B cell (primary cell): ENCODE measurements at regions not wholly inside any gene's neighbourhood (a gene's known extent, or its start where the extent isn't known, plus 50 kb on each side); places are given as distances from the start of the nearest gene placed in this dataset.

ENCODE experiments used
- ATAC-seq: fragments of 200-7000 bp; cut with Tn5 transposase; one replicate; pipeline ENCODE4 v1.10.0; 2021; ENCODE audit warnings: low read depth, mild to moderate bottlenecking, moderate number of reproducible peaks, moderate library complexity
- CTCF ChIA-PET: fragments of 350-600 bp; sonication (Branson Sonifier 250); formaldehyde crosslinking; loops from one replicate; lab custom pipeline; 2021; ENCODE audit warnings: antibody characterized with exemption, inconsistent platforms; lab: Charles Lee
- POLR2A ChIA-PET: fragments of 350-600 bp; sonication (Branson Sonifier 250); formaldehyde crosslinking; loops from one replicate; lab custom pipeline; 2021; ENCODE audit warnings: antibody characterized with exemption; lab: Charles Lee
- DNase-seq: peaks from one replicate; pipeline ENCODE4 v3.0.0; 2013
- H2AFZ ChIP-seq: 2 replicates; pipeline ENCODE4 v1.6.1; 2012; ENCODE audit warnings: mild to moderate bottlenecking, low read depth, low read length; ENCODE audit not compliant: insufficient read depth, poor library complexity, severe bottlenecking
- H3K27ac ChIP-seq, 2 donors: 1 replicate in 1 of 2; 2 replicates in 1 of 2; pipeline ENCODE4 v1.5.1; 2012 to 2013; ENCODE audit warnings: low read length in 2 of 2, mild to moderate bottlenecking in 2 of 2, moderate library complexity in 1 of 2
- H3K27me3 ChIP-seq, 4 experiments: fragments of 200-600 bp in 1 of 4; sonication (generic) in 1 of 4; replicated peaks in 1 of 4; 1 replicate in 2 of 4; 2 replicates in 2 of 4; pipeline versions ENCODE4 v1.6.1 to v1.7.0; 2013 to 2016; ENCODE audit warnings: low read length in 3 of 4, mild to moderate bottlenecking in 2 of 4, mixed read lengths in 1 of 4, moderate library complexity in 1 of 4; ENCODE audit not compliant: insufficient read depth in 4 of 4, control insufficient read depth in 3 of 4; ENCODE audit errors: control extremely low read depth in 1 of 4
- H3K36me3 ChIP-seq, 2 experiments: replicated peaks in 1 of 2; 1 replicate in 1 of 2; 2 replicates in 1 of 2; pipeline versions ENCODE4 v1.6.1 to v1.7.1; 2013; ENCODE audit warnings: low read length in 1 of 2; ENCODE audit not compliant: insufficient read depth in 2 of 2, control insufficient read depth in 1 of 2; ENCODE audit errors: control extremely low read depth in 1 of 2, extremely low read depth in 1 of 2
- H3K4me1 ChIP-seq, 2 donors: fragments of 200-600 bp in 1 of 2; sonication (generic) in 1 of 2; 1 replicate in 1 of 2; 2 replicates in 1 of 2; pipeline versions ENCODE4 v1.5.1 to v1.6.1; 2013 to 2017; ENCODE audit warnings: low read length in 2 of 2; ENCODE audit not compliant: control insufficient read depth in 2 of 2, insufficient read depth in 2 of 2
- H3K4me2 ChIP-seq: replicated peaks from 2 replicates; pipeline ENCODE3; 2012; ENCODE audit warnings: mild to moderate bottlenecking, low read depth, low read length; ENCODE audit not compliant: poor library complexity, severe bottlenecking
- H3K4me3 ChIP-seq, 5 experiments: fragments of 200-600 bp in 1 of 5; sonication (generic) in 1 of 5; 1 replicate in 3 of 5; 2 replicates in 2 of 5; pipeline versions ENCODE4 v1.5.1 to v1.7.0; 2011 to 2016; ENCODE audit warnings: low read length in 4 of 5, mild to moderate bottlenecking in 4 of 5, low read depth in 2 of 5, control low read depth in 1 of 5, moderate library complexity in 1 of 5; ENCODE audit not compliant: insufficient read depth in 1 of 5; ENCODE audit errors: control extremely low read depth in 1 of 5, extremely low read depth in 1 of 5
- H3K79me2 ChIP-seq: fragments of 200-600 bp; sonication (generic); one replicate; pipeline ENCODE4 v1.6.0; 2016; ENCODE audit warnings: low read length; ENCODE audit not compliant: control insufficient read depth, insufficient read depth
- H3K9ac ChIP-seq: fragments of 200-600 bp; sonication (generic); 2 replicates; pipeline ENCODE4 v1.6.1; 2017; ENCODE audit warnings: mild to moderate bottlenecking, low read length, moderate library complexity
- H3K9me3 ChIP-seq, 3 donors: one replicate each; pipeline versions ENCODE4 v1.6.1 to v1.7.1; 2013; ENCODE audit warnings: low read length in 2 of 3; ENCODE audit not compliant: control insufficient read depth in 2 of 3, insufficient read depth in 1 of 3; ENCODE audit errors: control extremely low read depth in 1 of 3
- H4K20me1 ChIP-seq: 2 replicates; pipeline ENCODE4 v1.6.0; 2012; ENCODE audit warnings: mild to moderate bottlenecking, low read length; ENCODE audit not compliant: insufficient read depth, control insufficient read depth, poor library complexity, severe bottlenecking
- H3K27ac Mint-ChIP-seq: one replicate; pipeline ENCODE4 v1.8.0; 2021; ENCODE audit warnings: mixed read lengths
- H3K27me3 Mint-ChIP-seq: one replicate; pipeline ENCODE4 v1.8.0; 2021; ENCODE audit warnings: mixed read lengths
- H3K4me1 Mint-ChIP-seq: one replicate; pipeline ENCODE4 v1.8.0; 2021; ENCODE audit warnings: mixed read lengths
- H3K4me3 Mint-ChIP-seq: one replicate; pipeline ENCODE4 v1.8.0; 2021; ENCODE audit warnings: mixed read lengths
- H3K9me3 Mint-ChIP-seq: one replicate; pipeline ENCODE4 v1.8.0; 2022; ENCODE audit warnings: mixed read lengths; ENCODE audit not compliant: insufficient read depth
- EZH2 ChIP-seq: IDR thresholded peaks from 2 replicates; pipeline ENCODE4 v1.6.1; 2012; ENCODE audit warnings: borderline replicate concordance, low read depth, mild to moderate bottlenecking, moderate library complexity, low read length; ENCODE audit not compliant: insufficient read depth, poor library complexity, severe bottlenecking
- WGBS: methylation state at CpG from one replicate; pipeline ENCODE4 v1.1.5; 2013; ENCODE audit warnings: missing lambda C conversion rate; ENCODE audit not compliant: insufficient coverage; 5-methylcytosine and 5-hydroxymethylcytosine counted together
- intact Hi-C: fragments of 100-400 bp; cut with micrococcal nuclease; formaldehyde crosslinking; loops from one replicate; pipeline ENCODE4 v1.10.0; 2022
- TF ChIP-seq, protein P1 (sequence below): fragments of 200-600 bp; IDR thresholded peaks from one replicate; pipeline ENCODE4 v1.8.0; 2022; ENCODE audit warnings: antibody characterized with exemption, mild to moderate bottlenecking

DNA sequence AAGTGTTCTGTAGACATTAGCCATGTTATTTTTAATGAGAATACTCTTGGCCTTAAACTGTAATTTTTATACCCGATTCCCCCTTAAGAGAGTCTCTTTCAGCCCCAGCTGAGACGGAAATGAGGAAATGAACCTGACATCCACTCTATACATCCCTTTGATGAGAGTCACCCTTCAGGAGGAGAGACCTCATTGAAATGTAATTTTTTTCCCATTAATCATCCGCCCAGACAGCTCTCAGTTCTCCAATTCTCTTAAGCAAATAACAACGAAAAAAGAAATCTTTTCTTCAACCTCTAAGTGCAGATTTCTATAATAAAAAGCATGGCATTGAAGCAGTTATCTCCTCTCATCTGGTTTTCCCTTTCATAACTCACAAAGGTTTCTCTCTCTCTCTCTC, 243.8 kb upstream of the PMEPA1 start:
- POLR2A ChIA-PET: no interaction called here
- WGBS: 14% methylated on average over 1 of the region's 4 CpGs
- Mint-ChIP-seq H3K27ac (no peak overlapping the region), H3K9me3 (no peaks in the 10 kb centered on the region), H3K27me3 (peaks cover 24% of the 10 kb centered on the region), H3K4me1 (no peaks in the 10 kb centered on the region), H3K4me3 (no peak overlapping the region)
- intact Hi-C loops: no loop called here
- Histone ChIP-seq H4K20me1 (no peaks in the 10 kb centered on the region), H3K9me3 (peaks cover 0 to under 1% (median 0%) of the 10 kb centered on the region in 3 donors), H3K4me2 (no peak overlapping the region), H3K79me2 (no peaks in the 10 kb centered on the region), H3K4me3 (no peak overlapping the region), H3K36me3 (no peaks in the 10 kb centered on the region), H2AFZ (no peak overlapping the region), H3K9ac (no peak overlapping the region), H3K27me3 (peaks cover 0 to 11% (median 0%) of the 10 kb centered on the region in 4 experiments), H3K4me1 (no peaks in the 10 kb centered on the region), H3K27ac (no peak overlapping the region)
- no peak for ATAC-seq
- no peak for DNase-seq
- TF ChIP-seq, protein P1, sequence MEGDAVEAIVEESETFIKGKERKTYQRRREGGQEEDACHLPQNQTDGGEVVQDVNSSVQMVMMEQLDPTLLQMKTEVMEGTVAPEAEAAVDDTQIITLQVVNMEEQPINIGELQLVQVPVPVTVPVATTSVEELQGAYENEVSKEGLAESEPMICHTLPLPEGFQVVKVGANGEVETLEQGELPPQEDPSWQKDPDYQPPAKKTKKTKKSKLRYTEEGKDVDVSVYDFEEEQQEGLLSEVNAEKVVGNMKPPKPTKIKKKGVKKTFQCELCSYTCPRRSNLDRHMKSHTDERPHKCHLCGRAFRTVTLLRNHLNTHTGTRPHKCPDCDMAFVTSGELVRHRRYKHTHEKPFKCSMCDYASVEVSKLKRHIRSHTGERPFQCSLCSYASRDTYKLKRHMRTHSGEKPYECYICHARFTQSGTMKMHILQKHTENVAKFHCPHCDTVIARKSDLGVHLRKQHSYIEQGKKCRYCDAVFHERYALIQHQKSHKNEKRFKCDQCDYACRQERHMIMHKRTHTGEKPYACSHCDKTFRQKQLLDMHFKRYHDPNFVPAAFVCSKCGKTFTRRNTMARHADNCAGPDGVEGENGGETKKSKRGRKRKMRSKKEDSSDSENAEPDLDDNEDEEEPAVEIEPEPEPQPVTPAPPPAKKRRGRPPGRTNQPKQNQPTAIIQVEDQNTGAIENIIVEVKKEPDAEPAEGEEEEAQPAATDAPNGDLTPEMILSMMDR: no peak
- TF ChIP-seq EZH2: no peak
- CTCF ChIA-PET: no interaction called here

DNA sequence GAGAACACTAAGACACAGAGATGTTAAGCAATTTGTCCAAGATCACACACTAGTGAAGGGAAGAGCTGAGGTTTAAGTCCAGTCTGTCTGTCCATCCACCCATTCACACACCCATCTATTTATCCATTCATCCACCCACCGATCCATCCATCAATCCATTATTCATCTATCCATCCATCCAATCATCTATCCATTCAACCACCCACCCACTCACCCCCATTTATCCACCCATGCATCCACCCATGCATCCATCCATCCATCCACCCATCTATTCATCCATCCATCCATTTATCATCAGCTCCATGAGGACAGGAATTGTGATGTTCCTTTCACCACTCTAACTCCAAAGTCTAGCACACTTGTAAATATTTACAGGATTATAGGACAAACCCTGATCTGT, 242.3 kb upstream of the PMEPA1 start:
- POLR2A ChIA-PET: no interaction called here
- H3K36me3 ChIP-seq: no peaks in the 10 kb centered on the region
- H3K9me3 Mint-ChIP-seq: no peaks in the 10 kb centered on the region
- WGBS: 91% methylated on average over 1 of the region's 1 CpG
- H3K4me1 Mint-ChIP-seq: no peaks in the 10 kb centered on the region
- DNase-seq: no peak
- H2AFZ ChIP-seq: no peak overlapping the region
- H3K27ac ChIP-seq: no peak overlapping the region
- no peaks in the 10 kb centered on the region for H3K4me1 ChIP-seq
- no peak for ATAC-seq
- no peaks in the 10 kb centered on the region for H4K20me1 ChIP-seq
- no peak overlapping the region for H3K4me3 Mint-ChIP-seq
- peaks cover 25% of the 10 kb centered on the region for H3K27me3 Mint-ChIP-seq
- intact Hi-C loops: no loop called here
- no peaks in the 10 kb centered on the region for H3K79me2 ChIP-seq
- H3K4me3 ChIP-seq: no peak overlapping the region
- CTCF ChIA-PET: no interaction called here
- H3K9me3 ChIP-seq: peaks cover 0 to 3% (median 0%) of the 10 kb centered on the region in 3 donors
- H3K4me2 ChIP-seq: no peak overlapping the region
- no peak overlapping the region for H3K9ac ChIP-seq
- H3K27me3 ChIP-seq: peaks cover 0 to 11% (median 0%) of the 10 kb centered on the region in 4 experiments
- TF ChIP-seq EZH2: no peak
- TF ChIP-seq, protein P1: no peak
- H3K27ac Mint-ChIP-seq: no peak overlapping the region
